CD14-positive monocyte (primary cell): ENCODE measurements at regions not wholly inside any gene's neighbourhood (a gene's known extent, or its start where the extent isn't known, plus 50 kb on each side); places are given as distances from the start of the nearest gene placed in this dataset.

Source experiments
- DNase-seq, 3 donors: peaks; one replicate each; pipeline ENCODE4 v3.0.0-alpha.2; 2011 to 2022
- H2AFZ ChIP-seq: 2 replicates; pipeline ENCODE4 v1.6.0; 2012; ENCODE audit warnings: mild to moderate bottlenecking, low read depth, low read length, inconsistent platforms; ENCODE audit not compliant: insufficient read depth, poor library complexity, severe bottlenecking
- H3K27ac ChIP-seq, 2 donors: 1 replicate in 1 of 2; 2 replicates in 1 of 2; pipeline ENCODE4 v1.5.1; 2012 to 2013; ENCODE audit warnings: low read length in 2 of 2, control low read depth in 1 of 2, inconsistent platforms in 1 of 2, low read depth in 1 of 2, mild to moderate bottlenecking in 1 of 2
- H3K27me3 ChIP-seq, 2 donors: one replicate each; pipeline versions ENCODE4 v1.6.0 to v1.6.1; 2011 to 2013; ENCODE audit warnings: low read length in 2 of 2; ENCODE audit not compliant: control insufficient read depth in 2 of 2, insufficient read depth in 2 of 2
- H3K36me3 ChIP-seq, 2 donors: replicated peaks in 1 of 2; 1 replicate in 1 of 2; 2 replicates in 1 of 2; pipeline versions ENCODE4 v1.5.1 to v1.6.1; 2012 to 2013; ENCODE audit warnings: low read length in 2 of 2, control low read depth in 1 of 2, inconsistent platforms in 1 of 2, mild to moderate bottlenecking in 1 of 2; ENCODE audit not compliant: insufficient read depth in 2 of 2, control insufficient read depth in 1 of 2
- H3K4me1 ChIP-seq, 2 donors: 1 replicate in 1 of 2; 2 replicates in 1 of 2; pipeline versions ENCODE4 v1.5.1 to v1.6.1; 2012 to 2013; ENCODE audit warnings: low read length in 2 of 2, control low read depth in 1 of 2, inconsistent platforms in 1 of 2, mild to moderate bottlenecking in 1 of 2, moderate library complexity in 1 of 2; ENCODE audit not compliant: insufficient read depth in 2 of 2, control insufficient read depth in 1 of 2
- H3K4me2 ChIP-seq: replicated peaks from 2 replicates; pipeline ENCODE3; 2012; ENCODE audit warnings: low read length, moderate library complexity, mild to moderate bottlenecking; ENCODE audit not compliant: poor library complexity, severe bottlenecking; ENCODE audit errors: extremely low read depth
- H3K4me3 ChIP-seq, 3 experiments: fragments of 200-600 bp in 1 of 3; sonication (generic) in 1 of 3; replicated peaks in 1 of 3; 1 replicate in 2 of 3; 2 replicates in 1 of 3; pipeline ENCODE4 v1.5.1; 2011 to 2013; ENCODE audit warnings: low read length in 3 of 3, mild to moderate bottlenecking in 3 of 3, control low read depth in 2 of 3, low read depth in 2 of 3, inconsistent platforms in 1 of 3, moderate library complexity in 1 of 3
- H3K79me2 ChIP-seq: 2 replicates; pipeline ENCODE4 v1.6.0; 2012; ENCODE audit warnings: mild to moderate bottlenecking, control low read depth, inconsistent platforms, low read length, moderate library complexity; ENCODE audit not compliant: insufficient read depth
- H3K9ac ChIP-seq: 2 replicates; pipeline ENCODE4 v1.6.0; 2017; ENCODE audit warnings: low read length, mild to moderate bottlenecking; ENCODE audit not compliant: insufficient read depth, poor library complexity, severe bottlenecking
- H3K9me3 ChIP-seq, 2 donors: replicated peaks in 1 of 2; 1 replicate in 1 of 2; 2 replicates in 1 of 2; pipeline versions ENCODE4 v1.5.1 to v1.6.1; 2012 to 2013; ENCODE audit warnings: low read length in 2 of 2, control low read depth in 1 of 2; ENCODE audit not compliant: control insufficient read depth in 1 of 2, insufficient read depth in 1 of 2
- H4K20me1 ChIP-seq: 2 replicates; pipeline ENCODE4 v1.6.0; 2012; ENCODE audit warnings: mild to moderate bottlenecking, low read length, control low read depth, moderate library complexity; ENCODE audit not compliant: insufficient read depth
- H3K27ac Mint-ChIP-seq, 7 donors: one replicate each; pipeline ENCODE4 v1.8.0; 2020; ENCODE audit warnings: mild to moderate bottlenecking in 7 of 7, mixed read lengths in 7 of 7, moderate library complexity in 6 of 7, inconsistent platforms in 2 of 7
- H3K27me3 Mint-ChIP-seq, 3 donors: one replicate each; pipeline ENCODE4 v1.8.0; 2021 to 2022; ENCODE audit warnings: low read depth in 3 of 3, mild to moderate bottlenecking in 3 of 3, mixed read lengths in 3 of 3, moderate library complexity in 3 of 3, inconsistent platforms in 1 of 3
- H3K36me3 Mint-ChIP-seq, 2 donors: one replicate each; pipeline ENCODE4 v1.8.0; 2020; ENCODE audit warnings: mixed read lengths in 2 of 2, inconsistent platforms in 1 of 2, mild to moderate bottlenecking in 1 of 2
- H3K4me1 Mint-ChIP-seq: one replicate; pipeline ENCODE4 v1.8.0; 2020; ENCODE audit warnings: mild to moderate bottlenecking, mixed read lengths
- H3K4me3 Mint-ChIP-seq, 2 donors: one replicate each; pipeline ENCODE4 v1.8.0; 2020; ENCODE audit warnings: mild to moderate bottlenecking in 2 of 2, mixed read lengths in 2 of 2, moderate library complexity in 1 of 2
- H3K9me3 Mint-ChIP-seq, 7 donors: one replicate each; pipeline ENCODE4 v1.8.0; 2020 to 2022; ENCODE audit warnings: mixed read lengths in 7 of 7, mild to moderate bottlenecking in 6 of 7, moderate library complexity in 6 of 7, inconsistent platforms in 2 of 7
- CTCF ChIP-seq: fragments of 200-600 bp; IDR thresholded peaks from one replicate; pipeline ENCODE4 v1.8.0; 2022; ENCODE audit warnings: antibody characterized with exemption, mild to moderate bottlenecking
- WGBS: methylation state at CpG from one replicate; pipeline ENCODE4 v1.1.5; 2013; ENCODE audit warnings: missing lambda C conversion rate; ENCODE audit not compliant: insufficient coverage; 5-methylcytosine and 5-hydroxymethylcytosine counted together
- intact Hi-C, 2 donors: fragments of 100-400 bp; cut with micrococcal nuclease; formaldehyde crosslinking; loops; one replicate each; pipeline versions ENCODE4 v1.15.0 to v1.15.1; 2023

- H3K27ac Mint-ChIP-seq, result no peak overlapping the region
- H3K9me3 ChIP-seq, result no peaks in the 10 kb centered on the region
- no peaks in the 10 kb centered on the region for H3K4me1 Mint-ChIP-seq
- no peak for DNase-seq
- peaks cover 0 to 1% (median 0%) of the 10 kb centered on the region in 7 donors for H3K9me3 Mint-ChIP-seq
- H3K9ac ChIP-seq, result no peak overlapping the region
- no peaks in the 10 kb centered on the region for H3K27me3 ChIP-seq
- no peak overlapping the region for H3K4me2 ChIP-seq
- no peak overlapping the region for H2AFZ ChIP-seq
- no CpG with 5 or more reads among the region's 3 CpGs for WGBS
- no peaks in the 10 kb centered on the region for H3K4me1 ChIP-seq
- H3K36me3 Mint-ChIP-seq, result no peaks in the 10 kb centered on the region
- H3K27me3 Mint-ChIP-seq, result peaks cover 2 to 13% (median 9%) of the 10 kb centered on the region in 3 donors
- intact Hi-C loops, result no loop called here
- H4K20me1 ChIP-seq, result no peaks in the 10 kb centered on the region
- no peak for TF ChIP-seq CTCF
- no peaks in the 10 kb centered on the region for H3K36me3 ChIP-seq
- no peak overlapping the region for H3K27ac ChIP-seq
- H3K79me2 ChIP-seq, result no peaks in the 10 kb centered on the region
- H3K4me3 Mint-ChIP-seq, result no peak overlapping the region
- no peak overlapping the region for H3K4me3 ChIP-seq
Measured at GRCh38 chr2:204051984-204052556, 115.5 kb downstream of the ICOS start.

GRCh38 chr2:204059016-204059415 lies 122.5 kb downstream of the ICOS start:
- H3K27ac Mint-ChIP-seq, result no peak overlapping the region
- H3K9ac ChIP-seq, result no peak overlapping the region
- intact Hi-C loops, result no loop called here
- TF ChIP-seq CTCF, result no peak
- DNase-seq, result no peak
- no peaks in the 10 kb centered on the region for H3K36me3 ChIP-seq
- no peak overlapping the region for H3K4me2 ChIP-seq
- H3K4me3 Mint-ChIP-seq, result no peak overlapping the region
- H3K4me1 ChIP-seq, result no peaks in the 10 kb centered on the region
- H3K9me3 Mint-ChIP-seq, result peaks cover 0 to 3% (median 2%) of the 10 kb centered on the region in 7 donors
- no peaks in the 10 kb centered on the region for H4K20me1 ChIP-seq
- H3K27me3 ChIP-seq, result no peaks in the 10 kb centered on the region
- H3K9me3 ChIP-seq, result no peaks in the 10 kb centered on the region
- H2AFZ ChIP-seq, result no peak overlapping the region
- no peaks in the 10 kb centered on the region for H3K79me2 ChIP-seq
- no peak overlapping the region for H3K4me3 ChIP-seq
- peaks cover 4 to 7% (median 5%) of the 10 kb centered on the region in 3 donors for H3K27me3 Mint-ChIP-seq
- WGBS, result no CpG with 5 or more reads among the region's 5 CpGs
- no peak overlapping the region for H3K27ac ChIP-seq
- H3K4me1 Mint-ChIP-seq, result no peaks in the 10 kb centered on the region
- H3K36me3 Mint-ChIP-seq, result no peaks in the 10 kb centered on the region
